Stimulated activated CD4-positive, alpha-beta T cell treated with anti-CD3 and anti-CD28 coated beads, Interleukin-4, amount 100 ng/mL, for 4 hours (primary cell): ENCODE measurements at regions not wholly inside any gene's neighbourhood (a gene's known extent, or its start where the extent isn't known, plus 50 kb on each side); places are given as distances from the start of the nearest gene placed in this dataset.
"Not testable (repeated sequence)": the region's sequence is repeated elsewhere in the genome, so short reads cannot be mapped to it uniquely, and the experiment has no call there.

Experiments used
- DNase-seq, 2 experiments: peaks; one replicate each; pipeline ENCODE4 v3.0.0-alpha.2; 2020

GRCh38 chr18:47727409-47727808 is 203.1 kb downstream of the SMAD2 start:
- DNase-seq = no peak

GRCh38 chr18:47726550-47726949 is 203.9 kb downstream of the SMAD2 start:
- DNase-seq = no peak

GRCh38 chr18:47725656-47726055 is 204.8 kb downstream of the SMAD2 start:
- no peak for DNase-seq

- DNase-seq = no peak
Measured at GRCh38 chr18:47724186-47724975, 206.1 kb downstream of the SMAD2 start.

- no peak for DNase-seq
Measured at GRCh38 chr18:47721876-47722275, 208.6 kb downstream of the SMAD2 start.

GRCh38 chr18:47720741-47721140 is 209.7 kb downstream of the SMAD2 start:
- DNase-seq = no peak

GRCh38 chr18:47719096-47719780 is 211.2 kb downstream of the SMAD2 start:
- DNase-seq = no peak

GRCh38 chr18:47718646-47719045 is 211.8 kb downstream of the SMAD2 start:
- no peak for DNase-seq

GRCh38 chr18:47717257-47717656 is 213.2 kb downstream of the SMAD2 start:
- no peak for DNase-seq

GRCh38 chr18:47716632-47717185 is 213.8 kb downstream of the SMAD2 start:
- DNase-seq = no peak

GRCh38 chr18:47710451-47710850 is 220.0 kb downstream of the SMAD2 start:
- DNase-seq = no peak

GRCh38 chr18:47709556-47709955 is 220.9 kb downstream of the SMAD2 start:
- no peak for DNase-seq

GRCh38 chr18:47708206-47708605 is 222.3 kb downstream of the SMAD2 start:
- no peak for DNase-seq

- DNase-seq = no peak
Measured at GRCh38 chr18:47701134-47701533, 229.3 kb downstream of the SMAD2 start.

GRCh38 chr18:47696870-47697269 is 233.6 kb downstream of the SMAD2 start:
- DNase-seq = no peak

GRCh38 chr18:47691611-47692010 is 238.8 kb downstream of the SMAD2 start:
- no peak for DNase-seq

GRCh38 chr18:47690778-47691177 is 239.7 kb downstream of the SMAD2 start:
- not testable (repeated sequence) for DNase-seq

GRCh38 chr18:47689371-47689770 is 241.1 kb downstream of the SMAD2 start:
- no peak for DNase-seq

- DNase-seq = no peak
Measured at GRCh38 chr18:47686806-47687205, 243.7 kb downstream of the SMAD2 start.

- DNase-seq = no peak
Measured at GRCh38 chr18:47683774-47684173, 246.7 kb downstream of the SMAD2 start.

GRCh38 chr18:47682876-47683275 is 247.6 kb downstream of the SMAD2 start:
- DNase-seq = no peak

GRCh38 chr18:47680488-47680887 is 250.0 kb downstream of the SMAD2 start:
- DNase-seq = no peak

- no peak for DNase-seq
Measured at GRCh38 chr18:47679864-47680263, 250.6 kb downstream of the SMAD2 start.

- DNase-seq = no peak
Measured at GRCh38 chr18:47677952-47678351, 252.5 kb downstream of the SMAD2 start.
